Loucy (cell line): ENCODE measurements at regions not wholly inside any gene's neighbourhood (a gene's known extent, or its start where the extent isn't known, plus 50 kb on each side); places are given as distances from the start of the nearest gene placed in this dataset.

Experiments
- CTCF ChIP-seq: fragments of 200-600 bp; sonication (generic); conservative IDR thresholded peaks from 2 replicates; pipeline ENCODE4 v1.5.1; 2014; ENCODE audit warnings: mild to moderate bottlenecking, antibody characterized with exemption, low read length
- EZH2phosphoT487 ChIP-seq: fragments of 200-600 bp; IDR thresholded peaks from 2 replicates; pipeline ENCODE4 v1.6.1; 2018; ENCODE audit warnings: antibody characterized with exemption, mild to moderate bottlenecking, moderate library complexity, borderline replicate concordance

- TF ChIP-seq CTCF (peak; percentile 36; the same call in 1 of the 2 replicates), EZH2phosphoT487 (no peak)
Observed at GRCh38 chr4:178599521-178599920, 1157.3 kb upstream of the AGA start.
